Activated T-cell treated with anti-CD3 and anti-CD28 coated beads for 4 hours (primary cell): ENCODE measurements at regions not wholly inside any gene's neighbourhood (a gene's known extent, or its start where the extent isn't known, plus 50 kb on each side); places are given as distances from the start of the nearest gene placed in this dataset.

Source experiments
- DNase-seq: peaks from one replicate; pipeline ENCODE4 v3.0.0-alpha.2; 2020

DNA sequence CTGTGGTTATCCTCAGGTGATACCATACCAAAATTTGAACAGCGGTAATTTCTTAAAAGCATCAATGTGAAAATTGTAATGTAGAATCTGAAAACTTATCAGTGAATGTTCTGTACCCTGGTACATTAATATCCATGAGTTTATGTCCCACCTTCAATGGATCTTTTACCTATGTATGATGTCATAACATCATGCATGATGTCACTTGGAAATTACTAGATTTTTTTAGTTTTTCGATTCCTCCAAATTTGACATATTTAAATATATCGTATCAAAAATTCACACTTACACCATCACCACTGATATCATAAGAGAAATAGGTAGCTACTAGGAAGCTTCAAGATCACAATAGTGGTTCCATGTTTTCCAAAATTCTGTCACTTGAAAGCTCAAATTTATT lies 95.0 kb upstream of the AKR1E2 start:
- DNase-seq: no peak

DNA sequence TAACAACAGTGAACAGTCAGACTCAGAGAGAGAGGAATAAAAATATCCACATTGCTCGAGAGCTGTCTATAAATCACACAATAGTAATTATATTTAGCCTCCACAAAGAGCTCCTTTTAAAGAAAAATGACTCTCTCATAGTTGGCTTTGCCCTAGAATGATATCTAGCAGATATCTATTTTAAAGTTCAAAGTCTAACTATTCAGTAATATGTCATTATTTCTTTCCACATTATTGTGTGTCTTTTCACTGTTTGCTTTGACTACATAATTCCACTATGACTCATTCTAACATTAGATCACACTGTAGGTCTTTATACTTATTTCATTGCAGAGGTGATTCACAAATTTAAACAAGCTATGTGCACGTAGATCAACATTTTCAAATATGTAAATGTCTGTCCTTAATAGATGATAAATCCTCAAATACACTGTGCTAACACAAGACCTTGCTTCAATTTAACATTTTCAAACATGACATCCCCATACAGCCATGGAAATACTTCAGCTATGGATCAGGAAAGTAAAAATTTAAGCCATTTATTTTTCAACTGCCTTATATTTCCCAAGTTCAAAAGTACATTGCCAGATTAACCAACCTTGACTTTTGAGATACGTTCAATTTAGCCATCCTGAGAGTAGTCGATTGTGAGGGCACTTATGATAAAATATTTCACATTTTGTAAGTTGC lies 99.9 kb upstream of the AKR1E2 start:
- no peak for DNase-seq

- DNase-seq: no peak
Observed at GRCh38 chr10:4723860-4724259, 102.1 kb upstream of the AKR1E2 start.

DNA sequence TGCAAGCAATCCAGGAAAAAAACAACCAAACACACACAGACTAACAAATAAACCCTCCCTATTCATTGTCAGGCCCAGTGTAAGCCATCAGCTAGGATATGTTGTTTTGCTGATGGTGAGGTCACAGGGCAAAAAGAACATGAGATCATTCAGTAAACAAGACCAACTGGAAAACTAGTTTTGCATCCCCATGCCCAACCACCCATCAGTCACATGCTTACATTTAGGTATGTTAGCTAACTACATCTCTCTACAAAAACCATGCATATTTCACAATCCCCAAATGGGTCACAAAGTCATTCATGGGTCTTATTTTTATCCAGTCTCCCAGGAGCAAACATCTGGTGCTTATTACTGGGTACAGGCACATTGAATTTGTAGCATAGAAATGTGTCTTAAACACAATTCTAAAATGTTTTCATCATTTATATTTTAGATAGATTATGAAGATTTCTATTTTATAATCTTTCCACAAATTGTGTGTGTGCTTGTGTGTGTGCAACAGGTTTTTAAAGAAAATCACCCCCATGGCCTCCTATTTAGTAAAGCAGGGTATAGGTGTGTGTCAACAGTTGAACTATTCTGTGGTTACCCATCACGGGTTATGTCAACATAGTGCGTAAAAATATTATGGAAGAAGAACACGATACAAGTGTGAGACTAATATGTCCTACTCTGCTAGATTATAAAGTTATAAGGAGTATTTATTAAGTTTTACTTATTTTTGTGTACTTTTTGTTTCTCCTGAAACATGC lies 103.8 kb upstream of the AKR1E2 start:
- no peak for DNase-seq

GRCh38 chr10:4720463-4720862 lies 105.5 kb upstream of the AKR1E2 start:
- no peak for DNase-seq

DNA sequence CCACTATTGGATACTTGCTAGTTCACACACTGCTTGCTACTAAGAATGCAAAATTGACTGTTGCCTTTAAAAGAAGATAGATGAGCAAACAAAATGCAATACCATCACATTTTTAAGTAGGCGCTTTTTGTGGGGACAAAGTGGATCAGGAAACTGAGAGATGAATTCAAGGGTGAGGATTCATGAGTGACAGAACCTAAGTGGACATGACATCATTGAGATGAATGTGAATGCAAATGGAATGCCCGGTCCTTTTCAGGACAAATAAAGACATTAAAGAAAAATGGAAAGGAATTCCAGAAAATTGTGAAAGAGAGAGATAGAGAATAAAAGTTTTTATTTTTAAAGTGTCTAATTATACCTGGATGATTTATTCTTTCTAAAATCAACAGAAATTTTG lies 106.3 kb upstream of the AKR1E2 start:
- DNase-seq: no peak

GRCh38 chr10:4719036-4719435 lies 107.0 kb upstream of the AKR1E2 start:
- DNase-seq: no peak

DNA sequence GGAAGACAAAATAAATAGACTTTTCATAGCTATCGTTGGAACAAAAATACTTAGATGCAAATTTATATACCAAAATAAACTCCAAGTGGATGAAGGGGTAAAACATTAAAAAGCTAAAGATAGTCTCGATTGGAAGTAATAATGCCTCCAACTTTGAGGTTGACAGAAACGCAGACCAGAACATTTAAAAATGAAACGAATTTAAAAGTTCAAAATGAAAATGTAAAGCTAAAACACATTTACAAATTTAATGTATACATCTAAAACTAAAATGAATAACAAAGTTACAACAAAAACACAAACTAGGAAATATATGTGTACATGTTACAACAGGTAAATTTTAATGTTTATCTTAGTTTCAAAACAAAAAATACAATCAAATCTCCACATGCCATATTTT lies 107.5 kb upstream of the AKR1E2 start:
- DNase-seq: no peak

GRCh38 chr10:4717670-4718069 lies 108.3 kb upstream of the AKR1E2 start:
- DNase-seq: no peak

GRCh38 chr10:4710858-4711257 lies 115.1 kb upstream of the AKR1E2 start:
- no peak for DNase-seq

- no peak for DNase-seq
Observed at GRCh38 chr10:4708123-4708759, 117.8 kb upstream of the AKR1E2 start.

DNA sequence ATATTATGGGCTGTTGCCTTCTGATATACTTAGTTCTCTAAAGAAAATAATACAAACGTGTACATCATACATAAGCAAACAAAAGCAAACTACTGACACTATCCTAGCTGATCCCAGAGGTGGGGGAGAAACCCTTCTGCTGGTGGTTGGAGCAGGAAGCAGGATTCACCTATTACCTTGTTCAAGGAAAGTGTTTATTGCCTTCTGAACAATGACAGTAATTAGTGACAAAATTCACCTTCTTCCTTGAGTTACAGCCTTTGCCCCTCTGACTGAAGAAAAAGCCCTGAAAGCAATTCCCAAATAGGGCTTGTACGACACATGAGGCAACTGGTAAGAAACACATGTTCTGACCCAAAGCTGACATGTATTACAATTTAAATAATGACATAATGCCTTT lies 118.8 kb upstream of the AKR1E2 start:
- DNase-seq: no peak

DNA sequence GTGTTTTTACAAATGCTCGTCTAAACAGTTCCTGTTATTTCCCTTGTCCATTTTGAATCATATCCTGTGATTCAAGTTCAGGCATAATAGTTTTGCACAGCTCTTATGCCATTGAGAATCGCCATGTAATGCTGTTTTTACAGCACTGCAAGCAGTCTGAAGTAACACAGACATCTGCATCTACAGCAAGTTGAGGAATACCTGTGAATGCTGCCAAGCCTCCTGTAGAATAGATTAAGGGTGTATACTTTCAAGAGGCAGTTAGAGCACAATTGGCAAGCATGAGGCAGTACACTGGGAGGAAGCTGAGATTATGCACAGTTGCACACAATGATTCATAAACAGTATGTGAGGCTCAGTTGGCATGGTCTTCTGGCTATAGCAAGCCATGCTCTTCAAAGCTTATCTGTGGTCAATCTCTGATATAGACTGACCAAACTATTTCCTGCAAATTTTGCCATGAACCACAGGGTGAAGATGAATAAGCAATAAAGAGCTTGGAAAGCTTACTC lies 121.9 kb upstream of the AKR1E2 start:
- no peak for DNase-seq

- DNase-seq: no peak
Observed at GRCh38 chr10:4701016-4701415, 125.0 kb upstream of the AKR1E2 start.

GRCh38 chr10:4699950-4700730 lies 125.9 kb upstream of the AKR1E2 start:
- no peak for DNase-seq

DNA sequence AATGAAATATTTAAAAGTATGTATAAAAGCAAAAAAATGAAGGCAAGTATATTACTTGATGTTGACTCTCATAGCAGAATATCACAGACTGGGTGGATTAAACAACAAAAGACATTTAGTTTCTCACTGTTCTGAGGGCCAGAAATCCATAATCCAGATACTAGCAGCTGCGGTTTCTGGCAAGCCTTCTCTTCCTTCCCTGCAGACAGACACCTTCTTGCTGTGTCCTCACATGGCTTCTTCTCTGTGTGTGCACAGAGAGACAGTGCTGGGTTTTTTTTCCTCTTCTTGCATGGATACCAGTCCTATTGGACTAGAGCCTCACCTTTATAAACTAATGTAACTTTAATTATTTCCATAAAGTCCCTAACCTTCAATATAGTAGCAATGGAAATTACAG lies 127.9 kb upstream of the AKR1E2 start:
- DNase-seq: no peak

GRCh38 chr10:4696186-4696585 lies 129.8 kb upstream of the AKR1E2 start:
- no peak for DNase-seq

GRCh38 chr10:4693967-4694366 lies 132.0 kb upstream of the AKR1E2 start:
- DNase-seq: no peak

GRCh38 chr10:4692206-4692605 lies 133.8 kb upstream of the AKR1E2 start:
- DNase-seq: no peak

- no peak for DNase-seq
Observed at GRCh38 chr10:4691776-4692175, 134.2 kb upstream of the AKR1E2 start.

- no peak for DNase-seq
Observed at GRCh38 chr10:4691301-4691700, 134.7 kb upstream of the AKR1E2 start.

- no peak for DNase-seq
Observed at GRCh38 chr10:4688601-4689000, 137.4 kb upstream of the AKR1E2 start.

DNA sequence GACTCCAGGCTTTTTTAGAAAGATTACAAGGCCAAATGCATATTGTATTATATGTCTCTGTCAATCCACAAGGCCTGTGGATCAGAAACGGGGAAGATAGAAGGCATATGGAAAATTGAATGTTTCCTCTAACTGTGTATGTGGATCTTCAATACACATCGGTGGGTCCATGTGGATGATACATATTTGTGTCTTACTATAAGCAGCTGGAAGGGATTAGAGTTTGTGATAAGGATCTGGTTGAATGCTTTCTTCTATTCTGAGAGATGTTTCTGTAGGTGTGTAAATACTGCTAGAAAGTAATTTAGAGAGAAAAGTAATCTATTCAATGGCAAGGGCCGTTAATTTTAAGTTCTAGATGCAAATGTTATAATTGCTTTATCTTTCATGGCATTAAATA lies 137.8 kb upstream of the AKR1E2 start:
- no peak for DNase-seq
